HL-60/S4 (cell line): ENCODE measurements at regions not wholly inside any gene's neighbourhood (a gene's known extent, or its start where the extent isn't known, plus 50 kb on each side); places are given as distances from the start of the nearest gene placed in this dataset.
"Not testable (repeated sequence)": the region's sequence is repeated elsewhere in the genome, so short reads cannot be mapped to it uniquely, and the experiment has no call there.

Experiments used
- in situ Hi-C: fragments of 300-500 bp; cut with MboI; formaldehyde crosslinking; loops from 2 replicates; pipeline ENCODE4 v1.14.3; 2022; ENCODE audit warnings: low sequenced_read_pairs

GRCh38 chr2:22035361-22035830 is 911.6 kb downstream of the TDRD15 start:
- in situ Hi-C loops: no loop called here

GRCh38 chr2:22037274-22037673 is 913.5 kb downstream of the TDRD15 start:
- in situ Hi-C loops: no loop called here

- in situ Hi-C loops: no loop called here
Measured at GRCh38 chr2:22043784-22044183, 920.0 kb downstream of the TDRD15 start.

GRCh38 chr2:22055784-22056620 is 932.2 kb downstream of the TDRD15 start:
- in situ Hi-C loops: no loop called here

- in situ Hi-C loops: no loop called here
Measured at GRCh38 chr2:22056621-22057132, 932.9 kb downstream of the TDRD15 start.

- in situ Hi-C loops: no loop called here
Measured at GRCh38 chr2:22062679-22063078, 938.9 kb downstream of the TDRD15 start.

- in situ Hi-C loops: no loop called here
Measured at GRCh38 chr2:22076454-22076853, 952.7 kb downstream of the TDRD15 start.

- in situ Hi-C loops: no loop called here
Measured at GRCh38 chr2:22078701-22079100, 954.9 kb downstream of the TDRD15 start.

GRCh38 chr2:22079583-22079982 is 955.8 kb downstream of the TDRD15 start:
- in situ Hi-C loops: no loop called here

- in situ Hi-C loops: no loop called here
Measured at GRCh38 chr2:22086726-22087125, 963.0 kb downstream of the TDRD15 start.

GRCh38 chr2:22103617-22104016 is 979.8 kb downstream of the TDRD15 start:
- in situ Hi-C loops: not testable (repeated sequence)

GRCh38 chr2:22110244-22110651 is 986.5 kb downstream of the TDRD15 start:
- in situ Hi-C loops: no loop called here

- in situ Hi-C loops: no loop called here
Measured at GRCh38 chr2:22124003-22124402, 1000.2 kb downstream of the TDRD15 start.

- in situ Hi-C loops: no loop called here
Measured at GRCh38 chr2:22126106-22126505, 1002.3 kb downstream of the TDRD15 start.

- in situ Hi-C loops: no loop called here
Measured at GRCh38 chr2:22126978-22127377, 1003.2 kb downstream of the TDRD15 start.

- in situ Hi-C loops: no loop called here
Measured at GRCh38 chr2:22134421-22134820, 1010.7 kb downstream of the TDRD15 start.

- in situ Hi-C loops: no loop called here
Measured at GRCh38 chr2:22136446-22136845, 1012.7 kb downstream of the TDRD15 start.

GRCh38 chr2:22143840-22144239 is 1020.1 kb downstream of the TDRD15 start:
- in situ Hi-C loops: no loop called here

- in situ Hi-C loops: no loop called here
Measured at GRCh38 chr2:22153931-22154613, 1030.3 kb downstream of the TDRD15 start.

GRCh38 chr2:22156661-22157060 is 1032.9 kb downstream of the TDRD15 start:
- in situ Hi-C loops: not testable (repeated sequence)

GRCh38 chr2:22167256-22167655 is 1043.5 kb downstream of the TDRD15 start:
- in situ Hi-C loops: no loop called here

- in situ Hi-C loops: no loop called here
Measured at GRCh38 chr2:22175003-22175402, 1051.2 kb downstream of the TDRD15 start.
